Stimulated activated CD4-positive, alpha-beta T cell treated with anti-CD3 and anti-CD28 coated beads, TNF-alpha, amount 100 ng/mL, for 48 hours (primary cell): ENCODE measurements at regions not wholly inside any gene's neighbourhood (a gene's known extent, or its start where the extent isn't known, plus 50 kb on each side); places are given as distances from the start of the nearest gene placed in this dataset.

ENCODE experiments used
- DNase-seq, 3 donors: peaks; one replicate each; pipeline ENCODE4 v3.0.0-alpha.2; 2020; ENCODE audit warnings: low read depth in 3 of 3

DNA sequence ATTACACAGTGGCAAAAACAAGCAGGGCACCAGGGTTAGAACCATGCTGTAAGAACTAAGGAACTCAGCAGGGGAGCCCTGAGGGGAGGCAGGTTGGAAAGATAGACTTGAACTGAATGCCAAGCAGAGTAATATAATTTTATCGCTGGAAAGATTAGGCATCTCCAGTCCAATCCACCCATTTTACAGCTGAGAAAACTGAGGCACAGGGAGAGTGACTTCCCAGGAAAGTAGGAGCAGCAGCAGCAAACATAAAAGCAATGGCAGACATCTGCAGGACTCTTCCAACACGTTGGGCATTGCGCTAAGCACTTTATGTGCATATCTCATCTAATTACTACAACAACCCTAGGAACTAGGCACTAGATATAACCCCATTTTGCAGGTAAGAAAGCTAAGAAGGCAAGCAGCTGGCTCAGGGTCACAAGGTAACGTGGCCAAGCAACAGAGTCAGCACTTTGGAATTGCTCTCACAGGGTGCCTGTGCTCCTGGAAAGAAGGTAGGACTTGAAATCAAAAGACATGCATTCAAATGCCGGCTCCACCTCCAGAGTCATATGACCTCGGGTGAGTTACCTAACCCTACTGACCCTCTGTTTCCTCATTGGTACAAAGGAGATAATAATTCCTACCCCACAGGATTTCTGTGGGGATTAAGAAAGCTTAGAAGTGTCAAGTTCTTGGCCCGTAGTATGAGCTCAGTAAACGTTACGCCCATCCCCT, 215.3 kb downstream of the BARX2 start:
- DNase-seq: no peak

DNA sequence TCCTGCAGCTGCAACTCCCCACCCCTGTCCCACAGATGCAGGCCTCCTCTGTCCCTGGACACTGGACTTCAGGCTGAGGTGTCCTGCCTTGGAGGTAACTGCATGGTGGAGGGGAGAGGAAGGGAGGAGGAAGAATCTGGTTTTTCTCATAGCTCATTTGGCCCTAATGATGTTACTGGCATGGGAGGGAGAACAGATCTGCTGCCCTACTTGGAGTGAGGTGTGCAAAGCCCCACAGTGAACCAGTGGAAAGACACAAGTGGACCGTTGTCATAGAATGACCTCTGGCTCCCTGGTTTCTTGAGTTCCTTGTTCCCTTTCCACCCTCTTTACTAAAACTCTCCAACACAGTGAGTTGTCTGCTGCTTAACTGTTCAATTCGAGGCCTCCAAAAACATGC, 215.9 kb downstream of the BARX2 start:
- DNase-seq: no peak

- DNase-seq: no peak
These were observed 216.5 kb downstream of the BARX2 start for GRCh38 chr11:129592191-129592590.

GRCh38 chr11:129593098-129593497, 217.4 kb downstream of the BARX2 start:
- DNase-seq: no peak

- no peak for DNase-seq
These were observed 219.7 kb downstream of the BARX2 start for GRCh38 chr11:129595038-129595962.

DNA sequence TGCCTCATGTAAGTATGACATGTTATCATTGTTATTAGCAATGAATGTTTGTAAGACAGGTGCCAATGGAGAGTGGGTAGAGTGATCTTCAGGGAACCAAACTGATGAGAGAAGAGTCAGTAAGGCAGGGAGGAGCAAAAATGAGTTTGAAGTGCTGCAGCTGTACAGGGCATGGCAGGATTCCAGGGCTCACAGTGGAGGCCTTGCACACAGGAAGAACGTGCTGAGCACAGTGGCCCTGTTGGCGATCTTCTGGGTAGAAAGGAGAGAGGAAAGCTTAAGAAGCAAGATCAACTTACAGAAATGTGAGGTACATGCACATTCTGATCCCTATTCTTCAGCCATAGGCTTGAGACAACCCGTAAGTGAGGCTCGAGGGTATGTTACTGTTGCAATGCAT, 219.3 kb upstream of the TMEM45B start:
- no peak for DNase-seq

- no peak for DNase-seq
These were observed 217.3 kb upstream of the TMEM45B start for GRCh38 chr11:129598378-129598777.

DNA sequence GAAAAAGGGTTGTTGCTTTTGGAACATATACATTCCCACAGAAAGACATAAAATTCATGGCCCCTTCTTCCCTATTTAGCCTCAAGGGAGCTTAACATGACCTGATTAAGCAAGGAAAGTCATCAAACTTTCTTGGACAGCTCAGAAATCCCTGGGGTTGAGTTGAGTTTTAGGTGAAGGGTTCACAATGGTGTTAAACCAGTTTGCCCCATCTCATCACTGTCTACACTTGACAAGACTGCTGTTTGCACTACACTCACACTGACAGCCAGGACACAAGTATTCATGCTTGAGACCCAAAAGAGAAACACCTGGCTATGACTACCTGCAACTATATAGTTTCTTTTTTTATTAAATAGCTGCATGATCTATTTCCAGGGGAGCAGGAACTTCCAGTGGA, 209.8 kb upstream of the TMEM45B start:
- no peak for DNase-seq

DNA sequence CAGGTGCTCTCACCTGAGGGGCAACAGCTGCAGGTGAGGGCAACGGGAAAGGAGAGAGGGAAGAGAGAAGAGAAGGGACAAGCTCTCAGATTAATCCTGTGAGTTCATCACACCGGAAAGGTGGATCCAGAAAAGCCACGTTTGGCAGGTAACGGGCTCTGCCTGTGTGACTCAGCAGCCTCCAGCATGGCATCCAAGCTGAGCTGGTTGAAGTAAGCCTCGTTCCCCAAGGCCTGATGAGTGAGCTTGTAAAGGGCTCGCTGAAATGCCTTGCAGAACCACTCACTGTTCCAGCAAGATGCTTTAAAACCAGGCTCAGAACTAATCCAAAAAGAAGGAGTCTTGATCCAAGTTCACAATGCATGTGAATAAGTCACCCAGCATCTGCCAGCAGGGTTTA, 206.9 kb upstream of the TMEM45B start:
- DNase-seq: no peak

DNA sequence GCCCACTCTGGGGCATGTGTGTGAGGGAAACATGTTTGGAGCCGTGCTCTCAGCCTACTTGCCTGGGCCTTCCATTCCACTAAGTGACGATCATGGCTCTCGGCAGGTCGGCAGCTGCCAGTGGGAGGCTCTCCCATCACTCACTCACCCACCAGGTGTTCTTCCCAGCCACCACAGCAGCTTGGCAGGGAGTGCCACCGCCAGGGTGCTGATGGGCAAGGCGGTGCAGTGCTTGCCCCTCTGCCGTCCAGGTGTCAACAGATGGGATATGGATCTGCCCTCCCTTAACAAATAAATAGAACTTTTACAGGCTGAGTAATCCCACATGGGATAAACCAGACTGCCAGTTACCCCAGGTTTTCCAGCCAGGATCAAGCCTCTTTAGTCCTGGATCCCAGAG, 205.5 kb upstream of the TMEM45B start:
- no peak for DNase-seq

GRCh38 chr11:129610545-129610944, 205.1 kb upstream of the TMEM45B start:
- no peak for DNase-seq

DNA sequence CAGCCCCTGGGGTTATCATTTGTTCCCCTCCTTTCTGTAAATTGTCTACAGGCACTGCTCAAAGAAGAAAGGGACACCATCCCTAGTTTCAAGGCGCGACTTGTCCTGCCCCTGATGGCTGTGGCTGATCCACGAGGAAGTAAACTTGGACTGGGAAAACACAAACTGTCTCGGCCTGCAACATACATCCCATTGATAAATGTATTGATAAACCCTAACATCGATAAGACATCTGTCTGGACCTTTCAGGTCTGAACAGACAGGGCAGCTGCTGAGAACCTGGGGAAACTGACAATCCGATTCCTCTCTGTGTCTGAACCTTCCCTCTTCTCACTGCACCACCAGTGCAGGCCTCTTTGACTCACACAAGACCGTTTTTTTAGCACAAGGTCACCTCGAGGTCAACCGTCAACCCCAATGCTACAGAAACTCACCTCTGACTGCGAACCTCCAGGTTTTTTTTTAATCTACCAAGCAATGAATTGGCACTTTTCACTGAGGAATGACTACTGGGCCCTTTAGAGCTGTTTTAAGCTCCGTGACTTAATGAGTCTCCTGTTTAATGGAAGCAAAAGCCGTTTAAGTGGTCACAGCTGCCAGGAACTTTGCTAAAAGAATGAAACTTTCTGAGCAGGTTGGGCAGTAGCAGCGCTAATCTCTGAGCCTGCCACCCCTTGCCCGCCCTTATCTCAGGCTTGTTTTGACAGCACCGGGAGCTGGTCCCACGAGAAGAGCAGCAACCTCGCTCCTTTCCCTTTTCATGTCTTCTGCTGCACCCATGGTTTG, 203.8 kb upstream of the TMEM45B start:
- no peak for DNase-seq

DNA sequence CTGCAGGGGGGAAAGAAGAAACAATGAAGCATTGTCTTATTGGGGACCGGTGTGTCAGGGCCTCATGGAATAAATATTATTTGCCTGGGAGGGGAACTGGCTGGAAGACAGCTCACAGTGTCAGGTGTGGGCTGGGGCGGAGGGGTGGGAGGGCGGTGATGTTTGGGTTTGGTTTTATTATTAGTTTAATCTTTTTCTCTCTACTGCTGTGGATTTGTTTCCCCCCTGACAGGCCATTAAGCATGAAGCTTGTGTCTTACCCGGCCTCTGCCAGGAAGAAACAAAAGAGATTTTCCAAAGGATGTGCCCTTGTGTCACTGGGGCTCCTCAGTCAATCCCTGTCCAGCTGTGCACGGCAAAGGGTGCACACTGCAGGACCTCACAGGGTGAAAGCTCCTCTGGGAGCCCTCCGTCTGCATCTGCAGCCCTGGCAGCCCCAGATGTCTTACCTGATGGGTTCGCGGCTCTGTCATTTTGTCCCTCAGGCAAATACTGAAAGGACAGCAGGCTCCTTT, 203.1 kb upstream of the TMEM45B start:
- no peak for DNase-seq

DNA sequence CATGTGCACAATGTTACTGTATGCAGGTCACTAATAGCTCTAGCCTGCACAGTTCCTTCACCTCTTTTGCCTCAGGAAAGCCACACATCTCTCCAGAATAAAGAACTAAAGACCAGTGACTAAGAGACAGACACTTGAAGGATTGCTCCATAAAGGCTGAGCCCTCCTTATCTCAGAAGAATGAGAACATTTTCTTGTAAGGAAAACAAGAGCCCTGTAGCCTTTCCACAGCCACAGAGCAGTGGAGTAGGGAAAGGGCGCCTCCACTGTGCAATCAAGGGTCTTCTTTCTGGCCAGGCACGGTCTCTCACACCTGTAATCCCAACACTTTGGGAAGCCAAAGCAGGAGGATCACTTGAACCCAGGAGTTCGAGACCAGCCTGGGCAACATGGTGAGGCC, 202.6 kb upstream of the TMEM45B start:
- DNase-seq: no peak

DNA sequence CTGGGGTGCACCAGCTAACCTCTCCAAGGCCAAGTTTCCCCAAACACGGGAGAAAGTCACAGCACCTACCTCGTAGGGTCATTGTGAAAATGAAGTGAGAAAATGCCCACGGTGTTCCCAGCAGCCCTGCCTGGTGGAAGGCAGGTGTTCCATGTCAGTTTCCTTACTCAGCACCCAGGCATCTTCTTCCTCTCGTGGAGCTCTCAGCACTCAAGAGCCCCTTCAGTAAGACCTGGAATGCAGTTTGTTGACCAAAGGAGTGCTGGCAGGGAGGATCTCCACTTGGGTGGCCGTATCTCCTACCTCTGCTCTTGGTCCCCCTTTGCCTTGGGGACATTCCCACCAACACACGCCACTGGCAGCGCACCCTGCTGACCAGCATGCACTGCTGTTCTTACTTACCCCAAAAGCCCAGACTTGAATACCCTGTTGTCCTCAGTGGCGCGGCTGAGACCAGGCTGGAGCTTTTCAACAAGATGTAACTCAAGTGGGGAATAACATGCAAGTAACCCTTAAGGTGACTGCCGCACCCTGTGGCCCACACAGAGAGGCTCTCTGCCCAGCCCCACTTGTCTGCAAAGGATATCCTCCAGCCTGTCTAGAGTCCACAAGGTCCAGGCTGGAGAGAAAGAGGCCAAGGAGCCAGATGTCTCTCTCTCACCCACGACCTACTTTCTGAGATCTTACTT, 201.2 kb upstream of the TMEM45B start:
- no peak for DNase-seq

DNA sequence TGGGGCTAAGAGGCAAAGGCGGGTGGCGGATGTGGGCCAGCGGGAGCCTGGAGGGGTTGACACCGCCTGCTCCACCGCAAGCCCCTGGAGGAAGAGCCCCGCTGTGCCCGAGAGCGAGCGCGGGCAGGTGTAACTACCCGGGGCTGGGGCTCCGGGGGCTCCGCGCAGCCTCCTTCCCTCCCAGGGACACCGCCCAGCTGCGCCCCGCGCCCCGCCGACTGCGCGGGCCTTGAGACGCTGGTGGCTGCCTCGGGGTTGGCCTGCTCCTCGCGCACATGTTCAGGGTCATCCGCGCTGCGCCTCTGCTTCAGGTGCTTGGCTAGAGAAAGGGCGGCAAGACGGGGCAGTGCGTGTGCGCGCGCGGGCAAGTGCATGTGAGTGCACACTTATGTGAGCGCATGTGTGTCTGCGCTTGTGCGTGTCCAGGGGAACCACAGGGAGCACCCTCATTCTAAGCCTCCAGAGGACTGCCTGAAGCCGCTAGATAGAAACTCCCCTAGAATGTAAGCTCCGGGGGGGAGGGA, 197.5 kb upstream of the TMEM45B start:
- no peak for DNase-seq

GRCh38 chr11:129620237-129621104, 195.2 kb upstream of the TMEM45B start:
- DNase-seq: no peak

GRCh38 chr11:129625930-129626329, 189.7 kb upstream of the TMEM45B start:
- DNase-seq: no peak

- no peak for DNase-seq
These were observed 184.4 kb upstream of the TMEM45B start for GRCh38 chr11:129631201-129631600.

GRCh38 chr11:129636926-129637325, 178.7 kb upstream of the TMEM45B start:
- DNase-seq: no peak
